ENCODE measurements at regions not wholly inside any gene's neighbourhood (a gene's known extent, or its start where the extent isn't known, plus 50 kb on each side); places are given as distances from the start of the nearest gene placed in this dataset.

GRCh38 chr16:73347500-73348375 lies 299.8 kb upstream of the ZFHX3 start:
- ATAC-seq: no peak
- TF ChIP-seq ARNTL (CRISPR knock-in tag; IDR thresholded peaks at IDR 0.05; ENCODE audit: borderline replicate concordance, low read depth): no peak
- TF ChIP-seq RARB (CRISPR knock-in tag; IDR thresholded peaks at IDR 0.05): no peak
- no peak for TF ChIP-seq ISL1 (CRISPR knock-in tag; IDR thresholded peaks at IDR 0.05)
- TF ChIP-seq OSR1 (CRISPR knock-in tag; IDR thresholded peaks at IDR 0.05): no peak
- TF ChIP-seq ZNF565 (CRISPR knock-in tag; conservative IDR thresholded peaks at IDR 0.05; ENCODE audit: low read depth): no peak

- ATAC-seq: no peak
- no peak for TF ChIP-seq TOX (CRISPR knock-in tag; IDR thresholded peaks at IDR 0.05; ENCODE audit: borderline replicate concordance)
- TF ChIP-seq BACH2 (CRISPR knock-in tag; IDR thresholded peaks at IDR 0.05; ENCODE audit: borderline replicate concordance): no peak
- TF ChIP-seq PATZ1 (CRISPR knock-in tag; IDR thresholded peaks at IDR 0.05; ENCODE audit: borderline replicate concordance): no peak
- TF ChIP-seq TCF4 (CRISPR knock-in tag; IDR thresholded peaks at IDR 0.05; ENCODE audit: borderline replicate concordance): no peak
- TF ChIP-seq CSRNP3 (CRISPR knock-in tag; IDR thresholded peaks at IDR 0.05): no peak
- no peak for TF ChIP-seq ZNF70 (CRISPR knock-in tag; IDR thresholded peaks at IDR 0.05)
- no peak for TF ChIP-seq TSHZ2 (CRISPR knock-in tag; IDR thresholded peaks at IDR 0.05)
Observed at GRCh38 chr16:73339821-73340220, 291.9 kb upstream of the ZFHX3 start.

- ATAC-seq: no peak
- TF ChIP-seq CSRNP3 (CRISPR knock-in tag; IDR thresholded peaks at IDR 0.05) (no peak), ARNTL (CRISPR knock-in tag; IDR thresholded peaks at IDR 0.05; ENCODE audit: borderline replicate concordance, low read depth) (no peak), ESRRG (CRISPR knock-in tag; IDR thresholded peaks at IDR 0.05) (no peak), ISL1 (CRISPR knock-in tag; IDR thresholded peaks at IDR 0.05) (no peak), PPARA (CRISPR knock-in tag; IDR thresholded peaks at IDR 0.05; ENCODE audit: borderline replicate concordance) (no peak), BACH2 (CRISPR knock-in tag; IDR thresholded peaks at IDR 0.05; ENCODE audit: borderline replicate concordance) (no peak), POU6F1 (CRISPR knock-in tag; IDR thresholded peaks at IDR 0.05; ENCODE audit: borderline replicate concordance, low read depth) (no peak), SNAI2 (CRISPR knock-in tag; IDR thresholded peaks at IDR 0.05) (no peak), TOX (CRISPR knock-in tag; IDR thresholded peaks at IDR 0.05; ENCODE audit: borderline replicate concordance) (no peak), RARB (CRISPR knock-in tag; IDR thresholded peaks at IDR 0.05) (no peak), ZNF70 (CRISPR knock-in tag; IDR thresholded peaks at IDR 0.05) (no peak), PATZ1 (CRISPR knock-in tag; IDR thresholded peaks at IDR 0.05; ENCODE audit: borderline replicate concordance) (no peak), ZNF8 (CRISPR knock-in tag; IDR thresholded peaks at IDR 0.05) (no peak), CSDC2 (CRISPR knock-in tag; IDR thresholded peaks at IDR 0.05) (no peak), TSHZ2 (CRISPR knock-in tag; IDR thresholded peaks at IDR 0.05) (no peak), ZFP3 (CRISPR knock-in tag; IDR thresholded peaks at IDR 0.05) (no peak), GLIS3 (CRISPR knock-in tag; IDR thresholded peaks at IDR 0.05) (no peak)
Observed at GRCh38 chr16:73337373-73338296, 289.7 kb upstream of the ZFHX3 start.

Measured in SK-N-SH treated with all-trans-retinoic acid at 6 μM for 48 hours (cell line).